ENCODE measurements at regions not wholly inside any gene's neighbourhood (a gene's known extent, or its start where the extent isn't known, plus 50 kb on each side); places are given as distances from the start of the nearest gene placed in this dataset.

GRCh38 chr4:129966175-129966574, 870.2 kb downstream of the C4orf33 start:
- no peaks in the 10 kb centered on the region for H3K4me1 ChIP-seq
- no peaks in the 10 kb centered on the region for H3K9me3 ChIP-seq
- no peak for FAIRE-seq
- CTCF ChIA-PET, result no interaction called here
- WGBS (ENCODE audit: missing lambda C conversion rate), result 2% methylated on average over 2 of the region's 2 CpGs
- POLR2A ChIA-PET, result no interaction called here
- no peak overlapping the region for H3K4me3 ChIP-seq
- DNase-seq (ENCODE audit: low read depth in 1 of 2, low spot score in 1 of 2), result no peak
- TF ChIP-seq, protein P1, sequence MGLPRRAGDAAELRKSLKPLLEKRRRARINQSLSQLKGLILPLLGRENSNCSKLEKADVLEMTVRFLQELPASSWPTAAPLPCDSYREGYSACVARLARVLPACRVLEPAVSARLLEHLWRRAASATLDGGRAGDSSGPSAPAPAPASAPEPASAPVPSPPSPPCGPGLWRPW (IDR thresholded peaks at IDR 0.05), result no peak
- TF ChIP-seq POLR2A (IDR thresholded peaks at IDR 0.05; ENCODE audit: low read length) (no peak), MAZ (IDR thresholded peaks at IDR 0.05; ENCODE audit: borderline replicate concordance, low read depth, low read length) (no peak), JUNB (IDR thresholded peaks at IDR 0.05) (no peak), POLR2AphosphoS2 (conservative IDR thresholded peaks at IDR 0.05; ENCODE audit: low read length) (no peak), RCOR1 (IDR thresholded peaks at IDR 0.05; ENCODE audit: low read depth, low read length) (no peak), HOXB5 (CRISPR knock-in tag; IDR thresholded peaks at IDR 0.05) (no peak), CBX8 (IDR thresholded peaks at IDR 0.05) (no peak), RNF2 (IDR thresholded peaks at IDR 0.05; ENCODE audit: borderline replicate concordance, low read depth) (no peak), TP53 (CRISPR knock-in tag; IDR thresholded peaks at IDR 0.05) (no peak), REST (IDR thresholded peaks at IDR 0.05) (no peak), MYC (IDR thresholded peaks at IDR 0.05; ENCODE audit: borderline replicate concordance, low read length) (no peak), BCL3 (IDR thresholded peaks at IDR 0.05) (no peak), RAD21 (conservative IDR thresholded peaks at IDR 0.05 in 1 of 2, IDR thresholded peaks at IDR 0.05 in 1 of 2) (no peak), GATA3 (IDR thresholded peaks at IDR 0.05; ENCODE audit: borderline replicate concordance) (no peak), CHD2 (IDR thresholded peaks at IDR 0.05; ENCODE audit: low read length, partially characterized antibody) (no peak)
- TF ChIP-seq, protein P2, sequence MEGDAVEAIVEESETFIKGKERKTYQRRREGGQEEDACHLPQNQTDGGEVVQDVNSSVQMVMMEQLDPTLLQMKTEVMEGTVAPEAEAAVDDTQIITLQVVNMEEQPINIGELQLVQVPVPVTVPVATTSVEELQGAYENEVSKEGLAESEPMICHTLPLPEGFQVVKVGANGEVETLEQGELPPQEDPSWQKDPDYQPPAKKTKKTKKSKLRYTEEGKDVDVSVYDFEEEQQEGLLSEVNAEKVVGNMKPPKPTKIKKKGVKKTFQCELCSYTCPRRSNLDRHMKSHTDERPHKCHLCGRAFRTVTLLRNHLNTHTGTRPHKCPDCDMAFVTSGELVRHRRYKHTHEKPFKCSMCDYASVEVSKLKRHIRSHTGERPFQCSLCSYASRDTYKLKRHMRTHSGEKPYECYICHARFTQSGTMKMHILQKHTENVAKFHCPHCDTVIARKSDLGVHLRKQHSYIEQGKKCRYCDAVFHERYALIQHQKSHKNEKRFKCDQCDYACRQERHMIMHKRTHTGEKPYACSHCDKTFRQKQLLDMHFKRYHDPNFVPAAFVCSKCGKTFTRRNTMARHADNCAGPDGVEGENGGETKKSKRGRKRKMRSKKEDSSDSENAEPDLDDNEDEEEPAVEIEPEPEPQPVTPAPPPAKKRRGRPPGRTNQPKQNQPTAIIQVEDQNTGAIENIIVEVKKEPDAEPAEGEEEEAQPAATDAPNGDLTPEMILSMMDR (IDR thresholded peaks at IDR 0.05), result no peak
- no peak overlapping the region for H3K4me2 ChIP-seq
- H3K27ac ChIP-seq, result no peak overlapping the region
- ATAC-seq, result no peak

DNA sequence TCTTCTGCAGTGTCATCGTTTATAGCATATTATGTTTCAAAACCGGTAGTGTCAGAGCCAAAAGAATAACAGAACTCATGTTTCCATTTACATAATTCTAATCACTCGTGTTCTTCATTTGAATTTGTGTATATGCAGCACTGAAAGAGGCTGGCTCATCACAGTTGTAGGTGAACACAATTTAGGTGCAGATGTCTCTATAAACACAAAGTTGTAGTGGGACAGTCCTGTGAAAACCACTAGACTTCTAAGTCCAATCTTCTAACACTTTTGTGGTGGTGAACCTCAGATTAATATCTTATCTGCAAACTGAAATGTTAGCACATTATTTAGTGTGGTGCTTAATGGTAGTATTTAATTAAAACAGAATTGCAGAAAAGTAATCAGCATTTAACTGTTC, 872.4 kb downstream of the C4orf33 start:
- DNase-seq (ENCODE audit: low read depth in 1 of 2, low spot score in 1 of 2), result no peak
- TF ChIP-seq CHD2 (IDR thresholded peaks at IDR 0.05; ENCODE audit: low read length, partially characterized antibody), result no peak
- no peak for TF ChIP-seq NFE2L2 (conservative IDR thresholded peaks at IDR 0.05; ENCODE audit: low read length)
- no peak for TF ChIP-seq CEBPB (IDR thresholded peaks at IDR 0.05)
- WGBS (ENCODE audit: missing lambda C conversion rate), result 21% methylated on average over 3 of the region's 3 CpGs
- H3K27ac ChIP-seq, result no peak overlapping the region
- H3K9me3 ChIP-seq, result no peaks in the 10 kb centered on the region
- ChIA-PET POLR2A (no interaction called here), CTCF (no interaction called here)
- no peak overlapping the region for H3K4me2 ChIP-seq
- no peak for ATAC-seq
- no peaks in the 10 kb centered on the region for H3K4me1 ChIP-seq
- no peak overlapping the region for H3K4me3 ChIP-seq
- no peak for FAIRE-seq

Data from A549 (cell line).